SHP77 (cell line): ENCODE measurements at regions not wholly inside any gene's neighbourhood (a gene's known extent, or its start where the extent isn't known, plus 50 kb on each side); places are given as distances from the start of the nearest gene placed in this dataset.
"Not testable (repeated sequence)": the region's sequence is repeated elsewhere in the genome, so short reads cannot be mapped to it uniquely, and the experiment has no call there.

Experiments
- DNase-seq, 2 experiments: peaks; one replicate each; lab custom pipeline; 2025; lab: John Stamatoyannopoulos, UW

DNA sequence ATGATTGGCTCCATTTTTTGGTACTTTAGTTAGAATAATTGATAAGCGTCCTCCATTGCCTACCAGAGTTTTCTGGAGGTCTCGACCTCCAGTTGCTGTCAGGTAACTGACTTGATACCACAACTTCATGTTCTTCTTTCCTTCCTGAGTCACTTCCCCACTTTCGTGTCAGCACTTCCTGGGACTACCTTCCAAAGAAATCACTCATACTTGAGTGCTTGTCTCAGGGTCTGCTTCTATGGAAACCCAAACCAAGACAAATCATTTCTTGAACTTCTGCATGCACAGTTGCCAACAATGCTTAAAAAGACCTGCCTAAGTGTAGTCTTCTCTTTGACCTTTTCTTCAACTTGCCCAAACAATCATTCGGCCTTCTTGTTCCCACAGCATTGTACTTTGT lies 210.3 kb upstream of the ETAA1 start:
- no peak for DNase-seq

DNA sequence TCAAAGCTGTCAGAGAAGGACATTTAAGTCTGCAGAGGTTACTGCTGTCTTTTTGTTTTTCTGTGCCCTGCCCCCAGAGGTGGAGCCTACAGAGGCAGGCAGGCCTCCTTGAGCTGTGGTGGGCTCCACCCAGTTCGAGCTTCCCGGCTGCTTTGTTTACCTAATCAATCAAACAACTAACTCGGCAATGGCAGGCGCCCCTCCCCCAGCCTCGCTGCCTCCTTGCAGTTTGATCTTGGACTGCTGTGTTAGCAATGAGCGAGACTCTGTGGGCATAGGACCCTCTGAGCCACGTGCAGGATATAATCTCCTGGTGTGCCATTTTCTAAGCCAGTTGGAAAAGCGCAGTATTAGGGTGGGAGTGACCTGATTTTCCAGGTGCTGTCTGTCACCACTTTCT lies 201.8 kb upstream of the ETAA1 start:
- DNase-seq = not testable (repeated sequence)

DNA sequence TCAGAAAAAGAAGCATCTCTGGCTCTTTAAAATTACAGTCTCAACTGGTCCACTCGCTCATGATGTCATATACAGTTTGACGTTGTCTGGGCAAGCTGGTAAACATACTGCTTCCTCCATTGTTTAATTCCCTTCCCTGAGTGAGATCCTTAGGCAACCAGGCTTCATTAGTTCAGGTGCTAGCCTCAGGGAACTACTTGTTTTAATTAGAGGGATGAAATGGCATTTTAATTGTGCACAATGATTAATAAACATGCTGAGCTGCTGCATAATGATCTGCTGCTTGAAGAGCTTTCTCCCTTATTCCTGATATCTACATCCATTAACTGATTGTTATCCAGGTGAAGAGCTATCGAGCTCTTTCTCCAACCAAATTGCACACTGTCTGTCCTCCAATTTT lies 195.6 kb upstream of the ETAA1 start:
- no peak for DNase-seq

DNA sequence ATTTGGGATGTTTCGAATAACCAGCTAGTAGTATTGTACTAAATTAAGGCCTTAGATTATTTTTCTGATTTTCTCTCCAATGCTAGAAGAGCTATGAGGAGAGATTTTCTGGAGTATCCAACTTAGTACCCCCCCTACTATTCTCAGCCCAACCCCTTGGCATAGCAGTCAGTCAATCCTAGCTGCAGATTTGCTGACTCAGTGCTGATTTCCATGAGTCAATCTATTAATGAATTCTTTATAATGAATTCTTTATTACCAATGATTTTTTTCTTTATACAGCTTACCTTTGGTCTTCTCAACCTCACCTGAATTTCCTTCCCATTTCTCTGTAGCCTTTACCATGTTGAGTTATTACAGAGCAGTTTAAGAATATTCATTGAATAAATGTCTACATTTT lies 192.8 kb upstream of the ETAA1 start:
- DNase-seq = no peak

DNA sequence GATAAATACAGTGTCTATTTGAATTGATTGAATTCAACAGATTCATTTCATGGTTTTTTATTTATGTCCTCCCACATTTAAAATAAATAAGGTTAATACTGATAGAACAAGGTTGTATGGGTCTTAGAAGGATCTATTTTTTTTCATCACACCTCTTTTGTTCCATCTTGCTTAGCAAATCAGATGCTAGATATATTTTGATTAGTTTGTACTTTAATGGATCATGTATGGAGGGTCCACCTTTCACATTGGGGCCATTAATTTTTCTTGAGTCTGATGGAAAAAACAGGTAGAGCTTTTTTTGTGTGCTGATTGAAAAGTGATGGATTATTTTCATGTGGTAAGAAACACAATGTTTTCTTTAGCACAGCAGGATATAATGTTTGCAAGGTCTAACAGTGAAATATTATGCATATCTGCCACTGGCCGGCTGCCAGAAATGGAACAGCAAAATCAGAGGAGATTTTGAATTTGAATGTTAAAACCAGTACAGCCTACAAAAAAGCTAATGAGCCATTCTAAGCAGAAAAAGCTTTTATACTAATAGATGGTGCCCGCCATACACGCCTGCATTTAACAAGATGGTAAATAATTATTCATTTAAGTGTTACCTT lies 188.1 kb upstream of the ETAA1 start:
- DNase-seq = no peak

DNA sequence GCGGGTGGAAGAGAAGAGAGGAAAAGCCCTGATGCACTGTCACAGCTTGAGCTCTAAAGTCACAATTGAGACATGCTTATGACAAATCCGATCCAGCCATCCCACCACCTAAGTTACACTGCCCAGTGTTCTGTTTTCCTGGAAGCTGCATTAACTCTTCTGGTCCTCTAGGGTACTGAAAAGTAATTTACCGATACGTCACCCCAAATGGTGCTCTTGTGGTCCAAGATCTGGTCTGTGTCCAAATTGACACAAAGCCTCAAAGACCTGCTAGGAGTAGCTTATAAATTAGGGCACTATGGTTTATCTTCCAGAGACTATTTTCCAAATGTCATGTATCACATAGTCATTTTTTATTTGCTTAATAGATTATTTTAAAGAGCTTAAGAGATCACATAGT lies 186.7 kb upstream of the ETAA1 start:
- no peak for DNase-seq

DNA sequence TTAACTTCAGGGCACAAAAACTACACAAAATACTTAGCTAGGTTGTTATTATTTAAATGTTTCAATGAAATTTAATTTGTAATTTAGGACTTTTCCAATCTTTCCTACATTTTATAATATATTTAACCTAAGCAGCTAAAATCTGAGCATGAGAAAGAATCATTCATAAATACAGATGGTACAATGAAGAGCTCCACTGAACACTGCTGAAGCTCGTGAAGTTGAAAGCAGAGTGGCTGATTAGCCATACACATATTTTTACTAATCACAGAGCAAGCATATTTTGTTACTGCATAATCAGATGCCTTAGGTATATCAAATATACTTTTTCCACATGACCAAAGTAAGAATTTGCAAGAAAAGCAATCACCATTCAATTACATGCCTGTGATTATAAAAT lies 184.9 kb upstream of the ETAA1 start:
- DNase-seq = no peak

DNA sequence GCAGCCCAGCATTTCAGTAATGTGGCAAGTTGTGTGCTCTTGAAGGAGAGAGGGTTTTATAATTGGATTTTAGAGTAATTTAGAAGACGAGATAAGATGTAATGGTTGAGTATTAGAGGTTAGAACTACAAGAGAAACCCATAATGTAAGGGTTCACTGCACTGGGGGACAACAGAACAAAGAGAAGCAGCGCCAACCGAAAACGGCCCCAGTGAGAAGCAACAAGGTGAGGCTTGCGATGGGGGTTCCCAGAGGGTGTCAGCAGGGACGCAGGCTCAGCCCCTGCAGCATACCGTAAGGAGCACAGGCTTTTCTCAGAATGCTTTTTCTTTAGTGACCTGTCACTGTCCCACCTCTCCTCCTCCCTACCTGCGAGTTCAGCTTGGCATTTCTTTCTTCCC lies 183.9 kb upstream of the ETAA1 start:
- no peak for DNase-seq

DNA sequence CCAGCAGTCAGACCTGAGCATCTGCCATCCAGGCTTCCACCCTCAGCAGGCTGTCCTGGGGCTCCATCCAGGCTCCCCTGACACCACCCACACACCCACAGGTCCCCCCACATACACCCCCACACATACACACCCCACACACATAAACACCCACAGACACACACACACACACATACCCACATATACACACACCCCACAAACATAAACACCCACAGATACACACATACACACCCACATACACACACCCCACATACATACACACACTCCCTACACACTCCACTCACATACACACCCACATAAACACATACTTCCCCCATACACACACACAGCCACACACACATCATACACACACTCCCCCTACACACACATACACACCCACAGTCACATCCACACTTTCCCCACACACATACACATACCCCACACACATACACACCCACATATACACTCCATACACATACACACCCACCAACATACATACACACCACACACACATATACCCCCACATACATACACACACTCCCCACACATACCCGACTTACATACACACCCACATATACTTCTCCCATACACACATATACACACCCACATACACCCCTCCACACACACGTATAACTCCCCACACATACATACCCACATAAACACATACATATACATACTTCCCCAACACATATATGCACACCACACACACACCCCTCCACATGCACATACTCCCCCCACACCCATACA lies 183.3 kb upstream of the ETAA1 start:
- no peak for DNase-seq

DNA sequence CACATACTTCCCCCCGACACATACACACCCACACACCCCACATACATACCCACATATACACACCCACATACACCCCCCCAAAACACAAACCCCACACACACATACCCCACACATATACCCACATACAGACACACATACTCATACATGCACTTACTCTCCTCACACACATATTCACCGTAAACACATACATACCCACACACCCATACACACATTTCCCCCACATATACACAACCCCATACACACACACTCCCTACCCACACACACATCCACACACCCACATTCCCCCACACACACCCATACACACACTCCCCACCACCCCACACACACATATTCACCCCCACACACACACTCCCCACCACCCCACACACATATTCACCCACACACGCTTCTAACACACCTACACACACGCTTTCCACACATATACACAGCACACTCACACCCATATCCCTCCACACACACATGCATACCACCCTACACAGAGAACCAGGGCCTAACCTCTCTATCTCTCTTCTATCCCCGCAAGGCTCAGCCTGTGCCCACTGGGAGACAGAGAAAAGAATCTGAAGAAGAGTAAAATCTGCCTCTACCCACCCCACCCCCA lies 182.4 kb upstream of the ETAA1 start:
- DNase-seq = no peak

DNA sequence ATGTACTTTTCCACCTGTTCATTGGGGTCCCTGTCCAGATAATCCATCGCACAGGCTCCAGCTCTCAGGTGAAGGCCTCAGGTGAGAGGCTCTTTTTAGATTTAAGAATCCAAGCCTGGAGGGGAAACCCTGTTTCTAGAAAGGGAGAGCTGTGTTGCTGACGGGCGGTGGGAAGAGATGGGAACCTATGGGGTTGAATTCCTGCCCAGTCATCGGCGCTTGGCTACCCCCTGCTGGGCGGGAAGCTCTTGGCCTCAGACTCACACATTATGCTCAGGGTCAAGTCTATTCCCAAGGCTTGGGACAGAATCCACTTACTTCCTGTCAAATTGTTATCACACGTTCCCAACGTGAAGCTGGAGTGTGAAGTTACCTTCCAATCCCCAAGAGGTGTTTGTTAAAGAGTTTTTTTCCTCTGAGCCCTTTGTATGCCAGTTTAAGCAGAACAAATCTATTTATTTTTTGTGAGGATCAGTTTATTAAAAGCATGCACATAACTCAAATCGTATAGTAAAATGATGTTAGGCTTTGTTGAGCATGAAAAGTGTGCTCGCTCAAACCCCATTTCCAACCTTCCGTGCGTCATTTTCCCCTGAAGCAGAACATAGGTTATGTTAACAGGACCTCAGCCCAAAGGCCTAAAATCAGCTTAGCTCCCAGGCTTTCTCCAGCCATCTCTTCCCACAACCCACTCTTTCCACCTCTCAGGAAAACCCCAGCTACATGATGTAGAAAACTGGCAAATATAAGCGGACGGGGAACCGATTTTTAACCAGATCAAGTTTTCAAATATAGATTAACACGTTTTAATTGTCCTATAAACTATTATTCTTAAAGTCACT lies 181.7 kb upstream of the ETAA1 start:
- DNase-seq = peak; percentile 79 to 80

DNA sequence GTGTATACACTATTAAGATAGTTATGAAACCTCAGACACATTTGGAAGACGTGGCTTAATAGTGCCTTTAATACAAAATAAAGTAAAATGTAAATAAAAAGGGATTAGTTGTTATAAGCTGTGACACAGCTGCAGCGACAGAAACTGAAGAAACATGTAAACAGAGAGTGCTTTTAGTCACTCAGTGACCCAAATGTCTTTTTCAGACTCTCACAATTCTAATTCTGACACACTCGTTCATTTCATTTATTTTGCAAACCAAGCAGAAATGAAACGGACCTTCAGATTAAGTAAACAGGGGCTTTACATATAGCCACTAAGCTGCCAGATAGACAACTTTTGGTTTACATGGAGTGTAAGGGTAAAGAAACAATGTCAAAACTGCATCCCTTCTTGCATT lies 181.0 kb upstream of the ETAA1 start:
- DNase-seq = no peak

DNA sequence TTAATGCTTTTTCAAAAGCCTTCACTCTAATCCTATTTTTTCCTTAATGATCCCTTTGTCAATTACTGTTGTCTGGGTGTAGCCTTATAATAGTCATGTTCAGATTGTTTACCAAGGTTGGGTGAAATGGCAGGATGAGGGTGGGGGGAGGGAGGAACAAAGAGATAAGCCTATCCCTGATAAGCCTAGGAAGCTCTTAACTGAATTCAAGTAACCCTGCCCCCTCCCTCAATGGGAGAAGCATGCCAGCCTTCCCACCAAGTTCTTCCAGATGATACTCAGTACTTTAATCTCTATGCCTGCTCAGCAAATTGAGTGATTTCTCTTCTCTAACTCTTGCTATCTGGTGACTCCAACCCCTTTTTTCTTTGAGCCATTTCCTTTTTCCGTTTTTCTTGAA lies 180.3 kb upstream of the ETAA1 start:
- DNase-seq = no peak

DNA sequence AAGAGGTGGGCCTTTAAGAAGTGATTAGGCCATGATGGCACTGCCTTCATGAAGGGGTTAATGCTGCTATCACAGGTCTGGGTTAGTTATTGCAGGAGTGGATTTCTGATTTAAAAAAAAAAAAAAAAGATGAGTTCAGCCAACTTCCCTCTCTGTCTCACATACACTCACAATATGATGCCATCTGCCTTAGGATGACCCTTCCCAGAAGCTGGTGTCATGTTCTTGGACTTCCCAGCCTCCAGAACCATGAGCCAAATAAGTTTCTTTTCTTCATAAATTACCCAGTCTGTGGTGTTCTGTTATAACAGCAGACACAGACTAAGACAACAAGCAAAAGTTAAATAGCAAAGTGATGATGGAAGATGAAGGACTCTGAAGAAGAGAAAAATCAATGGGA lies 179.7 kb upstream of the ETAA1 start:
- DNase-seq = no peak

DNA sequence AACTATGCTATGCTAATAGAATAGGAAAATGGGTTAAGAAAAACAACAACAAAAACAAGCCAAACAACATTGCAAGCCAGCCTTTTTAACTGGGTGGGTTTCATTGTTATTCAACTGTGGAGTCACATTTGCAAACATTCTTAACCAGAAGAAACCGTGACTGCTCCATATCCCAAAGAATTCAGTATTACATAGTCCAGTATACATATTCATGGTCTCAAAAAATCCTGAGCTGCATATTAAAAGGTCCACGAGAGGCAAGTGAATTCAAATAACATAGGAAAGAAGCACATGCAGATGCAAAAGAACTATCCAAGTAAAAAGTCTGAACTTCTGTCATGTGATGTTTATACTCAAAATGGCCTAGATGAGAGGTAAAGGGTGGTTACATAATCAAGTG lies 179.1 kb upstream of the ETAA1 start:
- DNase-seq = no peak

DNA sequence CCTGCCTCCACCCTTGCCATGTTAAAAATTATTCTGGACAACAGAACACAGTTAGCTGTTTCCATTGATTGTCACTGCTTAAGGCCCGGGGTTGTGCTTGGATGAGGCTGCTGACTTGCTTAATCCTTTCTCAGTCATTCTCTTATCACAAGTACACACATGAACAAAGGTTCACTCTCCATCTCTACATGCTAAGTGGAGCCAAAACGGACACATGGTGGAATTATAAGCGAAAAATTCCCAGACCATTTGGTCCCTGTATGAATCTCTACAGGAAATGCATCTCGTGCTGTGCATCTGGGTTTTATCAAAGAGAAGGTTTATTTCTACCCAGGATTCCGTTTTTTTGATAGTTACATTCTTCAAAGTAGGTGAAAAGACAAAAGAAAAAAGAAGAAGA lies 177.5 kb upstream of the ETAA1 start:
- DNase-seq = no peak

DNA sequence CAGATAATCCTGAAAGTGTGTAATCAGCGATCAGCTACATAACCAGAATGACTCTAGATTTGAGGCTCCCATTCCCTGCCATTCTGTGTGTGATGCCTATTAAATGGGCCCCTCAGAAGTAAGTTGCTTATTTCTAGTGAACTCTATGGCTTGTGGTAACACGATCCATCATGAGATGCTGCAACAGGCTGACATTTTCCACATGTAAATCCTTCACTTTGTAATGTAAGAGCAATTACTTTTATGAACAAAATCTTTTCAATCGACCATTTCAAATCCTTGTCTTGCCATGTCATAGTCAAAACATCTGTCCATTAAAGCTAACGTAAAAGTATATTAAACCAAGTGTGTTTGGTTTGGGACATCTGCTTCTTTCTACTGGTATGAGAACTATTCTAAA lies 175.9 kb upstream of the ETAA1 start:
- no peak for DNase-seq

DNA sequence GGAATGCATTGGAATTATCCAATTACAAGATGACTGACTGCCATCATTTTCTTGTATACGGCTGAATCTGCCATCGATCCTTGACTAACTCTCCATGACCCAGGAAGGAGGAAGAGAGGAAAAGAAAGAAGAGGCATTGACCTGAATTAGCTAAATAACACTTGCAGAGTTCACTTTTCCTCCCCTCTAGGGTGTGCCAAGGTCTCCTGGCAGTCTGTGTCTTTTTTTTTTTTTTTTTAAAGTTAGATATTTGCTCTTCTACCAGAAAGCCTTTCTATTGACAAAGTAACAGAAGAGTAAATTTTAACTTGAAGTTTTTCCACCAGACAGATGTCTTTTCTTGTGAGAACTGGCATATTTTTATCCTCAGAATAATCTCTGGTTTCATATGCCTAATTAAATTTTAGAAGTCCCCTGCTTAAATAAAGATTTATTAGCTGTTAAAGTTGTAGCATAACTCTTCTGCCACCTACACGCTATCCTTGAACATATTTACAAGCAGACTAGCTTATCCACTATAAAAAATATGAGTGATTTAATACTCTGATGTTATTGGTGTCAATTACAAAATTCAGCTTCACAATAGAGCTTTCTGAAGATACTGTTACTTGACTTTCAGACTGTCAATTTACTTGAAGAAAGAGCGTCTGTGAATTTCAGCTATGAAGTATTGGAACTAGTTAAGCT lies 171.7 kb upstream of the ETAA1 start:
- DNase-seq = no peak

DNA sequence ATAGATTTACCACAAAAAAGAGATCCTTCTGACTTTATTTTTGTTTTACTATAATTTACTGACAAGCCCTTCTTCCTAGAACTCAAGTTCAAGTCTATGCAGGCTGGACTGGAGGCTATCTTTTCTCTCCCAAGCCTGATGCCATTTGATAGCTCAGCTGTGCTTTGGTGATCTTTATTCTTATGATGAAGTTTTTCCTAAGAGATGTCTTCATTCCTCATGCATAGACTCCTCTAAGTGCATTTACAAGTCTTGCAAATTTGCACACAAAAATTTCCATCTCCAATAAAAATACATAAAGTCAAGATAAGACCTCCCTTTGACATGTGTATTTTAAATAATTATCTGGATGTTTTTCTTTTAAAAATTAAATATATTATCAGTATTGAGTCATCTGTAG lies 167.4 kb upstream of the ETAA1 start:
- no peak for DNase-seq

DNA sequence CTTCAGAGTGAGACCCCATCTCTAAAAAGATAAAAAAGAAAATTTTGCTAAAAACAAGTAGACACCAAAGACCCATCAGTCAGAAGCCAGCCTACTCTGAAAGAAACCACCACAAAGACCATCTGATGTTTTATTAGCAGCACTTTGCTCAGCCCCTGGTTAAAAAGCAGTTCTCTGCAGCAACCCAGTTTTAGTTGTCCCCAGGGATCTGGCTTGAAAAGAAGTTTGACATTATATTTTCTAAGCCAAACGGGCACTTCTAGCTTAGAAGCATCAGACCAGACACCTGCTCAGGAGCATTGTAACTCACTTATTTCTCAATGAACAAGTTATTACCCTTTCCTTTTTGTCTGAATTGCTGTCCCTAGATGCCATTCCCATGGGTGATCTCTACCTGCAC lies 164.2 kb upstream of the ETAA1 start:
- DNase-seq = no peak

DNA sequence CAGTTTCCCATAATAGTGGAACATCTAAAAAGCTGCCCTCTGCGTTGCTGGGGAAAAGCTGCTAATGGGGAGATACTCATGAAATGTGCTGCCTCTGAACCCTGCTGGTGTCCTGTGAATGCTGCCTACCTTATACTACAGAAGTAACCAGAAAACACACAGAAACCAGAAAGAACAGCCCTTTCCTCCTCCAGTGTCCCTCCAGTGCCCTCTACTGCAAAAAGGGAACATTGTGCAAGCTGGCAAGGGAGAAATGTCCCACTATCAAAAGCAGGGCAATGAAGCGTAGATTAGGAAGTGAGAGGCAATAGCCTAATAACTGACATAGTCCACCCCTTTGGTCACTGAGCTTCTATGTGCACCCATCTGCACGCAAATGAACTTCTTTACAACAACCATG lies 162.7 kb upstream of the ETAA1 start:
- DNase-seq = peak in 1 of 2 experiments; percentile 22

DNA sequence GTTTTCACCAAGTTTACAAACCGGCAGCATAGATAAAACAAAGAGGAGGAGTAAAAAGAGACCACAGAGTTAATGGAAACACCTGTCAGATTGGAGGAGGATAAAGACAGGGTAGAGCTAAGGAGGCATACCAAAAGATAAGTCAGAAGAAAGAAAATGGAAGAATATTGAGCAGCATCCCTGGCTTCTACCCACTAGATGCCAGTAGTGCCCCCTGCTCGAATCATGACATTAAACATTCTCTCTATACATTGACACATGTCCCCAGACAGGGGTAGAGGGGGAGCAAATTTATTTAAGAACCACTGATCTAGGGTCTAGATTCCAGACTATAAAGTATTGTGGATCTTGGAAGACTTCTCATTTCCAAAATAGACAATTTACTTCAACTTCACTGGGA lies 159.8 kb upstream of the ETAA1 start:
- no peak for DNase-seq
